Hepatocyte (in vitro differentiated cells): ENCODE measurements at regions not wholly inside any gene's neighbourhood (a gene's known extent, or its start where the extent isn't known, plus 50 kb on each side); places are given as distances from the start of the nearest gene placed in this dataset.
"Not testable (repeated sequence)": the region's sequence is repeated elsewhere in the genome, so short reads cannot be mapped to it uniquely, and the experiment has no call there.

Experiments used
- EZH2 ChIP-seq: fragments of 200-600 bp; sonication (generic); IDR thresholded peaks from 2 replicates; pipeline ENCODE4 v1.6.1; 2016; ENCODE audit warnings: antibody characterized with exemption, mild to moderate bottlenecking, borderline replicate concordance
- EZH2phosphoT487 ChIP-seq: fragments of 200-600 bp; sonication (generic); IDR thresholded peaks from one replicate; pipeline ENCODE4 v1.6.1; 2018; ENCODE audit warnings: antibody characterized with exemption, mild to moderate bottlenecking, low read depth, moderate library complexity; ENCODE audit not compliant: unreplicated experiment, severe bottlenecking
- TF ChIP-seq, protein P1 (sequence below): fragments of 200-600 bp; sonication (generic); IDR thresholded peaks from 2 replicates; pipeline ENCODE4 v1.5.1; 2016; ENCODE audit warnings: antibody characterized with exemption, mild to moderate bottlenecking; ENCODE audit not compliant: poor library complexity

GRCh38 chr15:77934516-77934915 lies 143.0 kb downstream of the TBC1D2B start:
- TF ChIP-seq, protein P1, sequence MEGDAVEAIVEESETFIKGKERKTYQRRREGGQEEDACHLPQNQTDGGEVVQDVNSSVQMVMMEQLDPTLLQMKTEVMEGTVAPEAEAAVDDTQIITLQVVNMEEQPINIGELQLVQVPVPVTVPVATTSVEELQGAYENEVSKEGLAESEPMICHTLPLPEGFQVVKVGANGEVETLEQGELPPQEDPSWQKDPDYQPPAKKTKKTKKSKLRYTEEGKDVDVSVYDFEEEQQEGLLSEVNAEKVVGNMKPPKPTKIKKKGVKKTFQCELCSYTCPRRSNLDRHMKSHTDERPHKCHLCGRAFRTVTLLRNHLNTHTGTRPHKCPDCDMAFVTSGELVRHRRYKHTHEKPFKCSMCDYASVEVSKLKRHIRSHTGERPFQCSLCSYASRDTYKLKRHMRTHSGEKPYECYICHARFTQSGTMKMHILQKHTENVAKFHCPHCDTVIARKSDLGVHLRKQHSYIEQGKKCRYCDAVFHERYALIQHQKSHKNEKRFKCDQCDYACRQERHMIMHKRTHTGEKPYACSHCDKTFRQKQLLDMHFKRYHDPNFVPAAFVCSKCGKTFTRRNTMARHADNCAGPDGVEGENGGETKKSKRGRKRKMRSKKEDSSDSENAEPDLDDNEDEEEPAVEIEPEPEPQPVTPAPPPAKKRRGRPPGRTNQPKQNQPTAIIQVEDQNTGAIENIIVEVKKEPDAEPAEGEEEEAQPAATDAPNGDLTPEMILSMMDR, result not testable (repeated sequence)
- TF ChIP-seq EZH2, EZH2phosphoT487: not testable (repeated sequence)
